OCI-LY3 (cell line): ENCODE measurements at regions not wholly inside any gene's neighbourhood (a gene's known extent, or its start where the extent isn't known, plus 50 kb on each side); places are given as distances from the start of the nearest gene placed in this dataset.

Experiments used
- H2AFZ ChIP-seq: fragments of 200-600, 300-600 bp; shearing (Covaris generic); 2 replicates; pipeline ENCODE4 v1.6.0; 2014; ENCODE audit warnings: antibody characterized with exemption, low read depth, low read length
- H3K27ac ChIP-seq: fragments of 200-600, 300-600 bp; sonication (generic); 2 replicates; pipeline ENCODE4 v1.5.1; 2014; ENCODE audit warnings: mild to moderate bottlenecking, low read length, moderate library complexity, mixed read lengths
- H3K27me3 ChIP-seq: fragments of 200-600, 300-600 bp; sonication (generic); 2 replicates; pipeline ENCODE4 v1.6.1; 2014; ENCODE audit warnings: low read depth, low read length, mixed read lengths
- H3K36me3 ChIP-seq: fragments of 200-600, 300-600 bp; sonication (generic); replicated peaks from 2 replicates; pipeline ENCODE3; 2014; ENCODE audit warnings: low read depth, low read length, mixed read lengths
- H3K4me1 ChIP-seq: fragments of 300-600, 200-600 bp; sonication (generic); 2 replicates; pipeline ENCODE4 v1.6.1; 2014; ENCODE audit warnings: low read length, mixed read lengths
- H3K4me2 ChIP-seq: fragments of 200-600, 300-600 bp; sonication (generic); 2 replicates; pipeline ENCODE4 v1.6.1; 2014; ENCODE audit warnings: low read length, mixed read lengths
- H3K4me3 ChIP-seq: fragments of 300-600, 200-600 bp; sonication (generic); 2 replicates; pipeline ENCODE4 v1.5.1; 2014; ENCODE audit warnings: antibody characterized with exemption, mild to moderate bottlenecking, low read length, moderate library complexity
- H3K79me2 ChIP-seq: fragments of 300-600, 200-600 bp; shearing (Covaris generic); 2 replicates; pipeline ENCODE4 v1.6.1; 2014; ENCODE audit warnings: mild to moderate bottlenecking, low read length, mixed read lengths
- H3K9ac ChIP-seq: fragments of 300-600, 200-600 bp; shearing (Covaris generic); 2 replicates; pipeline ENCODE4 v1.6.0; 2014; ENCODE audit warnings: mild to moderate bottlenecking, low read length, moderate library complexity
- H3K9me3 ChIP-seq: fragments of 200-600, 300-600 bp; shearing (Covaris generic); 2 replicates; pipeline ENCODE4 v1.6.1; 2014; ENCODE audit warnings: low read length, mixed read lengths; ENCODE audit not compliant: insufficient read depth
- H4K20me1 ChIP-seq: fragments of 200-600, 300-600 bp; sonication (generic); 2 replicates; pipeline ENCODE4 v1.6.1; 2016; ENCODE audit warnings: low read length, mixed read lengths; ENCODE audit not compliant: insufficient read depth
- CTCF ChIP-seq: fragments of 200-600, 300-600 bp; sonication (generic); IDR thresholded peaks from 2 replicates; pipeline ENCODE4 v1.5.1; 2014; ENCODE audit warnings: antibody characterized with exemption, low read length, low read depth
- EZH2phosphoT487 ChIP-seq: fragments of 200-600 bp; shearing (Covaris generic); IDR thresholded peaks from 2 replicates; pipeline ENCODE4 v1.6.1; 2018; ENCODE audit warnings: antibody characterized with exemption, mixed run types, low read depth

- H3K4me2 ChIP-seq = no peak overlapping the region
- H3K27ac ChIP-seq = no peak overlapping the region
- no peaks in the 10 kb centered on the region for H3K9me3 ChIP-seq
- no peak overlapping the region for H2AFZ ChIP-seq
- H3K4me1 ChIP-seq = no peaks in the 10 kb centered on the region
- TF ChIP-seq EZH2phosphoT487 (no peak), CTCF (no peak)
- H3K4me3 ChIP-seq = no peak overlapping the region
- H3K9ac ChIP-seq = no peak overlapping the region
- H3K27me3 ChIP-seq = peaks cover 17% of the 10 kb centered on the region
- H3K79me2 ChIP-seq = no peaks in the 10 kb centered on the region
- no peaks in the 10 kb centered on the region for H4K20me1 ChIP-seq
- H3K36me3 ChIP-seq = no peaks in the 10 kb centered on the region
Measured at GRCh38 chr20:51959066-51959542, 156.8 kb upstream of the SALL4 start.

DNA sequence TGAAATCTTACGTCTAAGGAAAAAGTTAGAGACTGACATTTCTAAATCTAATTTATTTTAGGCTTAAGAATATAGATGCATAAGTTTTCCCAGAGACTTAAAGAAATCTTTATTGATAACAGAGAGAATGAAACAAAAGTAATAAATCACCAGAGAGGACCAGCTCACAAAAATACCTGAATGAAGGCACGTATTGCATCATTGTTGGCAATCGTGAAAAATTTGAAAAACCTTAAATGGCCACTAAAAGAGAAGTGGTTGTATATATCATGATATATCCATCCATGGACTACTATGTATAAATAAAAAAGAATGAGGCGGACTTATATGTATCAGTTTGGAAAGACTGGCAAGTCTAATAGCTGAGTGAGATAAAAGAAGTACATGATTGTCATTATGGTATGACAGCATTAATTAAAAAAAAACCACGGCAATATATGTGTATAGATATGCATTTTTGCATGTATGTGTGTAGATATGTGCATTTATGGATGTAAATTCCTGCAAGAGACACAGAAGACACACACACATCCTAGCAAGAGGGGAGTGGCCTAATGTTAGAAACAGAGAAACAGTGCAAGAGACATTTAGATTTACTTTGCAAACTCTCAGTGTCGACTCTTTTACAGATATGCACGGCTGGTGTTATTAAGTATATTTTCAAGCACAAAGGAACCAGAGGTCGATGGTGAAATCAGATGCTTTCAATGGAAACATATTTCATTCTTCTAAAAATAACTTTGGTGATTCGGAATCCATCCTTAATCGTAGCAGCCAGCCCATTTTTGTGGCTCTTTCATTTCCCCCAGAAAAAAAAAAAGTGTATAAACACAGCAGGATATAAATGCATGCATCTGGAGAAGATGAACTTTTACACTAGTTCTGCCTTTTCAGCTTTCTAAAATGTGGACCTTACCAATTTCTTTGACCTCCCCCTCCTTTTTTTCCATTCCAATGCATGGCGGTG lies 156.1 kb upstream of the SALL4 start:
- Histone ChIP-seq H3K79me2 (no peaks in the 10 kb centered on the region), H3K4me1 (peaks cover 6% of the 10 kb centered on the region; the same call in 1 of the 2 replicates), H3K4me3 (no peak overlapping the region), H3K36me3 (no peaks in the 10 kb centered on the region), H2AFZ (no peak overlapping the region), H3K27me3 (peaks cover 17% of the 10 kb centered on the region), H4K20me1 (no peaks in the 10 kb centered on the region), H3K27ac (no peak overlapping the region), H3K9me3 (no peaks in the 10 kb centered on the region), H3K4me2 (no peak overlapping the region), H3K9ac (no peak overlapping the region)
- TF ChIP-seq EZH2phosphoT487 (no peak), CTCF (no peak)

DNA sequence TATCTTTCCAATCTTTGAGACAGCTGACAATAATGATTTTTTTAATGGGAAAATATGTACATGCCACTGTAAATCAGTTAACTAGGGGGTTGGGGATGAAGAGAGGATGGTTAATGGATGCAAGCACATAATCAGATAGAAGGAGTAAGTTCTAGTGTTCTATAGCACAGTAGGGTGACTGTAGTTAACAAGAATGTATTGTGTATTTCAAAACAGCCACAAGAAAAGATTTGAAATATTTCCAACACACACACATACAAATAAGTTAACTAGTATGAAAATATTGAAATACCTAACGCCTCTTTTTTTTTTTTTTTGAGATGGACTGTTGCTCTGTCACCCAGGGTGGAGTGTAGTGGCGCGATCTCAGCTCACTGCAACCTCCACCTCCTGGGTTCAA lies 153.4 kb upstream of the SALL4 start:
- H2AFZ ChIP-seq = no peak overlapping the region
- no peaks in the 10 kb centered on the region for H4K20me1 ChIP-seq
- H3K27ac ChIP-seq = no peak overlapping the region
- no peaks in the 10 kb centered on the region for H3K36me3 ChIP-seq
- H3K4me3 ChIP-seq = no peak overlapping the region
- H3K4me1 ChIP-seq = peaks cover 6% of the 10 kb centered on the region; the same call in 1 of the 2 replicates
- no peak overlapping the region for H3K4me2 ChIP-seq
- H3K9ac ChIP-seq = no peak overlapping the region
- no peaks in the 10 kb centered on the region for H3K9me3 ChIP-seq
- no peaks in the 10 kb centered on the region for H3K79me2 ChIP-seq
- peaks cover 9% of the 10 kb centered on the region; the same call in 1 of the 2 replicates for H3K27me3 ChIP-seq
- TF ChIP-seq CTCF (no peak), EZH2phosphoT487 (no peak)

GRCh38 chr20:51953731-51954340 lies 151.5 kb upstream of the SALL4 start:
- Histone ChIP-seq H3K4me1 (peaks cover 6% of the 10 kb centered on the region; the same call in 1 of the 2 replicates), H3K9ac (no peak overlapping the region), H3K79me2 (no peaks in the 10 kb centered on the region), H3K27ac (no peak overlapping the region), H2AFZ (no peak overlapping the region), H3K4me2 (0 out of 2 replicates have a peak overlapping the region, but pooled peaks have one; percentile 2), H3K4me3 (no peak overlapping the region), H3K9me3 (no peaks in the 10 kb centered on the region), H3K36me3 (no peaks in the 10 kb centered on the region), H3K27me3 (no peaks in the 10 kb centered on the region), H4K20me1 (no peaks in the 10 kb centered on the region)
- TF ChIP-seq EZH2phosphoT487 (no peak), CTCF (no peak)
